Endothelial cell of umbilical vein (primary cell): ENCODE measurements at regions not wholly inside any gene's neighbourhood (a gene's known extent, or its start where the extent isn't known, plus 50 kb on each side); places are given as distances from the start of the nearest gene placed in this dataset.

Experiments used
- EZH2 ChIP-seq: IDR thresholded peaks from 2 replicates; pipeline ENCODE4 v1.6.1; 2012; ENCODE audit warnings: borderline replicate concordance, low read depth, mild to moderate bottlenecking, moderate library complexity, low read length, inconsistent platforms; ENCODE audit not compliant: severe bottlenecking
- GATA2 ChIP-seq: IDR thresholded peaks from 2 replicates; pipeline ENCODE4 v1.7.0; 2011; ENCODE audit warnings: low read depth, mild to moderate bottlenecking, moderate library complexity, mixed read lengths, low read length; ENCODE audit not compliant: insufficient read length, insufficient read depth
- POLR2A ChIP-seq: IDR thresholded peaks from 2 replicates; pipeline ENCODE4 v1.6.1; 2012; ENCODE audit warnings: low read depth, mild to moderate bottlenecking, control low read depth, low read length
- POLR2AphosphoS5 ChIP-seq: IDR thresholded peaks from 2 replicates; pipeline ENCODE4 v1.6.1; 2012; ENCODE audit warnings: low read depth, mild to moderate bottlenecking, control low read depth, low read length, moderate library complexity; ENCODE audit not compliant: insufficient read depth
- TF ChIP-seq, protein P1 (sequence below), 2 donors: IDR thresholded peaks; 1 replicate in 1 of 2; 2 replicates in 1 of 2; pipeline ENCODE4 v1.5.1; 2011; ENCODE audit warnings: low read length in 2 of 2, mild to moderate bottlenecking in 2 of 2, moderate library complexity in 2 of 2, control low read depth in 1 of 2, inconsistent platforms in 1 of 2, low read depth in 1 of 2; ENCODE audit not compliant: insufficient read depth in 1 of 2; ENCODE audit errors: extremely low read depth in 1 of 2
- TF ChIP-seq, protein P2 (sequence below): IDR thresholded peaks from 2 replicates; pipeline ENCODE4 v1.6.1; 2011; ENCODE audit not compliant: insufficient read depth, insufficient read length

DNA sequence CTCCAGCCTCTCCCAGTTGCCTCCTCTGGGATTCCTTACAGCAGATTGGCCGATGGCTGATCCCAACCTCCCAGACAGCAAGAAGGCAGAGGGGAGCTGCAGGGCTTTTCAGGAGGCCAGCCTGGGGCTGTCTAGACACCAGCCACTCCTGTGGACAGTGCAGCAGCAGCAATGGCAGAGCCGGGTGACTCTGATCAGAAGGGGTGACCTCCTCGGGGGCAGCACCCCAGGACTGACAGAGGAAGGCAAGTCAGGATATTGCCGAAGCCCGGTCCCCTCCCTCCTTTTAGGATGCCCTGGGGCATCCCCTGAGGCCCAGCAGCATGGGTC lies 84.5 kb downstream of the INHBB start:
- TF ChIP-seq, protein P1, sequence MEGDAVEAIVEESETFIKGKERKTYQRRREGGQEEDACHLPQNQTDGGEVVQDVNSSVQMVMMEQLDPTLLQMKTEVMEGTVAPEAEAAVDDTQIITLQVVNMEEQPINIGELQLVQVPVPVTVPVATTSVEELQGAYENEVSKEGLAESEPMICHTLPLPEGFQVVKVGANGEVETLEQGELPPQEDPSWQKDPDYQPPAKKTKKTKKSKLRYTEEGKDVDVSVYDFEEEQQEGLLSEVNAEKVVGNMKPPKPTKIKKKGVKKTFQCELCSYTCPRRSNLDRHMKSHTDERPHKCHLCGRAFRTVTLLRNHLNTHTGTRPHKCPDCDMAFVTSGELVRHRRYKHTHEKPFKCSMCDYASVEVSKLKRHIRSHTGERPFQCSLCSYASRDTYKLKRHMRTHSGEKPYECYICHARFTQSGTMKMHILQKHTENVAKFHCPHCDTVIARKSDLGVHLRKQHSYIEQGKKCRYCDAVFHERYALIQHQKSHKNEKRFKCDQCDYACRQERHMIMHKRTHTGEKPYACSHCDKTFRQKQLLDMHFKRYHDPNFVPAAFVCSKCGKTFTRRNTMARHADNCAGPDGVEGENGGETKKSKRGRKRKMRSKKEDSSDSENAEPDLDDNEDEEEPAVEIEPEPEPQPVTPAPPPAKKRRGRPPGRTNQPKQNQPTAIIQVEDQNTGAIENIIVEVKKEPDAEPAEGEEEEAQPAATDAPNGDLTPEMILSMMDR (IDR thresholded peaks at IDR 0.05; ENCODE audit: extremely low read depth in 1 of 2, insufficient read depth in 1 of 2, low read depth in 1 of 2, low read length in 2 of 2): no peak
- TF ChIP-seq EZH2 (no peak), POLR2AphosphoS5 (no peak), POLR2A (no peak), GATA2 (no peak)
- TF ChIP-seq, protein P2, sequence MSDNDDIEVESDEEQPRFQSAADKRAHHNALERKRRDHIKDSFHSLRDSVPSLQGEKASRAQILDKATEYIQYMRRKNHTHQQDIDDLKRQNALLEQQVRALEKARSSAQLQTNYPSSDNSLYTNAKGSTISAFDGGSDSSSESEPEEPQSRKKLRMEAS: no peak
